H9 (cell line): ENCODE measurements at regions not wholly inside any gene's neighbourhood (a gene's known extent, or its start where the extent isn't known, plus 50 kb on each side); places are given as distances from the start of the nearest gene placed in this dataset.

Experiments used
- DNase-seq: peaks from one replicate; pipeline ENCODE4 v3.0.0-alpha.2; 2017
- H2AFZ ChIP-seq: one replicate; pipeline ENCODE4 v1.6.1; 2013; ENCODE audit warnings: mild to moderate bottlenecking, low read length, control low read depth, moderate library complexity
- H2AK5ac ChIP-seq: 2 replicates; pipeline ENCODE4 v1.6.1; 2013; ENCODE audit warnings: low read length, control low read depth, mixed read lengths; ENCODE audit not compliant: insufficient read length
- H2BK120ac ChIP-seq: one replicate; pipeline ENCODE4 v1.6.1; 2013; ENCODE audit warnings: low read depth, mild to moderate bottlenecking, low read length, control low read depth, inconsistent platforms; ENCODE audit not compliant: poor library complexity, severe bottlenecking
- H2BK12ac ChIP-seq: 2 replicates; pipeline ENCODE4 v1.6.1; 2013; ENCODE audit warnings: low read length, control low read depth, mixed read lengths, low read depth; ENCODE audit not compliant: insufficient read length
- H2BK15ac ChIP-seq: 2 replicates; pipeline ENCODE4 v1.6.1; 2013; ENCODE audit warnings: low read depth, low read length, control low read depth
- H2BK20ac ChIP-seq: one replicate; pipeline ENCODE4 v1.6.1; 2013; ENCODE audit warnings: low read depth, mild to moderate bottlenecking, low read length, control low read depth, inconsistent platforms; ENCODE audit not compliant: poor library complexity, severe bottlenecking
- H2BK5ac ChIP-seq: 2 replicates; pipeline ENCODE4 v1.6.1; 2013; ENCODE audit warnings: low read length, control low read depth, mixed read lengths; ENCODE audit not compliant: insufficient read length
- H3K14ac ChIP-seq: 2 replicates; pipeline ENCODE4 v1.6.1; 2013; ENCODE audit warnings: low read length, control low read depth; ENCODE audit not compliant: insufficient read depth
- H3K18ac ChIP-seq: 2 replicates; pipeline ENCODE4 v1.6.1; 2013; ENCODE audit warnings: low read depth, mild to moderate bottlenecking, mixed read lengths, low read length, control low read depth; ENCODE audit not compliant: insufficient read length
- H3K23ac ChIP-seq: 2 replicates; pipeline ENCODE4 v1.6.1; 2013; ENCODE audit warnings: low read length, control low read depth, mixed read lengths, low read depth; ENCODE audit not compliant: insufficient read length
- H3K23me2 ChIP-seq: 2 replicates; pipeline ENCODE4 v1.6.1; 2013; ENCODE audit warnings: low read depth, mild to moderate bottlenecking, mixed read lengths, low read length, control low read depth; ENCODE audit not compliant: insufficient read length, poor library complexity, severe bottlenecking
- H3K27ac ChIP-seq: 2 replicates; pipeline ENCODE4 v1.5.1; 2013; ENCODE audit warnings: low read length, control low read depth, mixed read lengths, low read depth; ENCODE audit not compliant: insufficient read length
- H3K27me3 ChIP-seq: 2 replicates; pipeline ENCODE4 v1.6.1; 2013; ENCODE audit warnings: low read length, control low read depth, inconsistent platforms; ENCODE audit not compliant: insufficient read depth
- H3K4ac ChIP-seq: 2 replicates; pipeline ENCODE4 v1.6.1; 2013; ENCODE audit warnings: low read depth, mild to moderate bottlenecking, control low read depth, inconsistent platforms, low read length, moderate library complexity
- H3K4me1 ChIP-seq: 2 replicates; pipeline ENCODE4 v1.6.1; 2013; ENCODE audit warnings: low read length, control low read depth, inconsistent platforms; ENCODE audit not compliant: insufficient read depth
- H3K4me2 ChIP-seq: 2 replicates; pipeline ENCODE4 v1.6.1; 2013; ENCODE audit warnings: low read length, control low read depth, mixed read lengths; ENCODE audit not compliant: insufficient read length, insufficient read depth
- H3K56ac ChIP-seq: 2 replicates; pipeline ENCODE4 v1.6.1; 2013; ENCODE audit warnings: low read depth, mild to moderate bottlenecking, mixed read lengths, low read length, control low read depth; ENCODE audit not compliant: insufficient read length
- H3K79me1 ChIP-seq: 2 replicates; pipeline ENCODE4 v1.6.1; 2013; ENCODE audit warnings: low read depth, mild to moderate bottlenecking, moderate library complexity, low read length, control low read depth, inconsistent platforms; ENCODE audit not compliant: insufficient read depth, poor library complexity, severe bottlenecking
- H3K79me2 ChIP-seq: 2 replicates; pipeline ENCODE4 v1.6.1; 2013; ENCODE audit warnings: low read length, control low read depth, inconsistent platforms; ENCODE audit not compliant: insufficient read depth
- H3K9ac ChIP-seq: 2 replicates; pipeline ENCODE4 v1.6.1; 2013; ENCODE audit warnings: low read length, control low read depth, mixed read lengths; ENCODE audit not compliant: insufficient read length; ENCODE audit errors: extremely low read depth
- H3K9me3 ChIP-seq: one replicate; pipeline ENCODE4 v1.6.1; 2013; ENCODE audit warnings: low read depth, low read length, inconsistent platforms; ENCODE audit not compliant: control insufficient read depth
- H3T11ph ChIP-seq: one replicate; pipeline ENCODE4 v1.6.1; 2013; ENCODE audit warnings: mild to moderate bottlenecking, low read length, control low read depth, inconsistent platforms
- H4K20me1 ChIP-seq: one replicate; pipeline ENCODE4 v1.6.1; 2013; ENCODE audit not compliant: control insufficient read depth, insufficient read length, insufficient read depth
- H4K5ac ChIP-seq: 2 replicates; pipeline ENCODE4 v1.6.1; 2013; ENCODE audit warnings: low read depth, mild to moderate bottlenecking, mixed read lengths, low read length, control low read depth; ENCODE audit not compliant: insufficient read length
- H4K8ac ChIP-seq: replicated peaks from 2 replicates; pipeline ENCODE4 v1.6.1; 2013; ENCODE audit warnings: low read length, control low read depth, mixed read lengths, low read depth; ENCODE audit not compliant: insufficient read length
- H4K91ac ChIP-seq: 2 replicates; pipeline ENCODE4 v1.6.1; 2013; ENCODE audit warnings: low read depth, mild to moderate bottlenecking, moderate library complexity, mixed read lengths, low read length, control low read depth; ENCODE audit not compliant: insufficient read length
- H3K27ac Mint-ChIP-seq, 3 experiments: 2 replicates in 2 of 3; 3 replicates in 1 of 3; pipeline ENCODE4 v1.8.0; 2020 to 2021; ENCODE audit warnings: mixed read lengths in 3 of 3, mild to moderate bottlenecking in 1 of 3, moderate library complexity in 1 of 3
- H3K27me3 Mint-ChIP-seq: 2 replicates; pipeline ENCODE4 v1.8.0; 2021; ENCODE audit warnings: low read depth, mild to moderate bottlenecking, moderate library complexity, mixed read lengths
- H3K36me3 Mint-ChIP-seq, 3 experiments: 2 replicates in 2 of 3; 3 replicates in 1 of 3; pipeline ENCODE4 v1.8.0; 2020 to 2021; ENCODE audit warnings: low read depth in 3 of 3, mixed read lengths in 3 of 3; ENCODE audit not compliant: insufficient read depth in 1 of 3
- H3K4me1 Mint-ChIP-seq, 2 experiments: 2 replicates each; pipeline ENCODE4 v1.8.0; 2020; ENCODE audit warnings: mixed read lengths in 2 of 2
- H3K4me3 Mint-ChIP-seq, 2 experiments: 2 replicates in 1 of 2; 3 replicates in 1 of 2; pipeline ENCODE4 v1.8.0; 2020 to 2021; ENCODE audit warnings: mild to moderate bottlenecking in 2 of 2, mixed read lengths in 2 of 2, moderate library complexity in 1 of 2
- H3K9me3 Mint-ChIP-seq, 2 experiments: 2 replicates in 1 of 2; 3 replicates in 1 of 2; pipeline ENCODE4 v1.8.0; 2020; ENCODE audit warnings: mild to moderate bottlenecking in 2 of 2, mixed read lengths in 2 of 2, moderate library complexity in 1 of 2
- CTCF ChIP-seq: fragments of 200-600 bp; sonication (generic); conservative IDR thresholded peaks from 3 replicates; pipeline ENCODE4 v1.8.0; 2021; ENCODE audit warnings: antibody characterized with exemption, mild to moderate bottlenecking
- WGBS: extraction: QIAGEN DNeasy Blood & Tissue Kit; methylation state at CpG from one replicate; pipeline ENCODE4 v1.1.7; 2013; ENCODE audit warnings: missing lambda C conversion rate, low lambda C conversion rate, mixed read lengths; ENCODE audit not compliant: insufficient read length; ENCODE audit errors: extremely low coverage; 5-methylcytosine and 5-hydroxymethylcytosine counted together

GRCh38 chr18:3391704-3392466 is 58.1 kb upstream of the TGIF1 start:
- H2AFZ ChIP-seq: no peak overlapping the region
- TF ChIP-seq CTCF: no peak
- no peaks in the 10 kb centered on the region for H3K9me3 ChIP-seq
- no peak overlapping the region for H4K8ac ChIP-seq
- Mint-ChIP-seq H3K9me3 (peaks cover 24 to 34% of the 10 kb centered on the region in 2 experiments), H3K27me3 (peaks cover 1% of the 10 kb centered on the region; the same call in 1 of the 2 replicates), H3K4me1 (peaks cover 21 to 22% of the 10 kb centered on the region in 2 experiments), H3K4me3 (no peak overlapping the region), H3K27ac (no peak overlapping the region), H3K36me3 (peaks cover 9 to 33% (median 10%) of the 10 kb centered on the region in 3 experiments)
- H3K4ac ChIP-seq: no peak overlapping the region
- H3K23me2 ChIP-seq: no peaks in the 10 kb centered on the region
- no peak overlapping the region for H2BK120ac ChIP-seq
- no CpG with 5 or more reads among the region's 5 CpGs for WGBS
- H4K20me1 ChIP-seq: no peaks in the 10 kb centered on the region
- H2AK5ac ChIP-seq: no peak overlapping the region
- no peak overlapping the region for H2BK12ac ChIP-seq
- no peaks in the 10 kb centered on the region for H3K79me2 ChIP-seq
- H2BK20ac ChIP-seq: no peak overlapping the region
- no peak overlapping the region for H3K56ac ChIP-seq
- H3K27ac ChIP-seq: no peak overlapping the region
- H3T11ph ChIP-seq: no peak overlapping the region
- no peak overlapping the region for H4K5ac ChIP-seq
- no peaks in the 10 kb centered on the region for H3K79me1 ChIP-seq
- no peaks in the 10 kb centered on the region for H3K27me3 ChIP-seq
- H3K4me1 ChIP-seq: peaks cover 9% of the 10 kb centered on the region; the same call in 1 of the 2 replicates
- no peak overlapping the region for H2BK15ac ChIP-seq
- DNase-seq: no peak
- H3K9ac ChIP-seq: no peak overlapping the region
- no peak overlapping the region for H3K23ac ChIP-seq
- no peak overlapping the region for H2BK5ac ChIP-seq
- H3K4me2 ChIP-seq: no peak overlapping the region
- H3K14ac ChIP-seq: no peak overlapping the region
- H4K91ac ChIP-seq: no peak overlapping the region
- no peak overlapping the region for H3K18ac ChIP-seq
